K562 (cell line): ENCODE measurements at regions not wholly inside any gene's neighbourhood (a gene's known extent, or its start where the extent isn't known, plus 50 kb on each side); places are given as distances from the start of the nearest gene placed in this dataset.

Experiments used
- ATAC-seq: fragments of 200-7000 bp; cut with Tn5 transposase; 3 replicates; pipeline ENCODE4 v1.9.1; 2020; ENCODE audit warnings: moderate library complexity
- BruUV-seq: library from RNA; stranded (reverse); fragments of 400-500 nt; replicated peaks from 2 replicates; lab custom pipeline; 2021; lab: Mats Ljungman, UMichigan
- CTCF ChIA-PET: fragments of 300-600 bp; formaldehyde crosslinking; extraction: SDS; loops from one replicate; lab custom pipeline; 2021; ENCODE audit warnings: low intra/inter-chr PET ratio; lab: Yijun Ruan, JAX
- POLR2A ChIA-PET: fragments of 300-600, 350-650 bp; sonication (Branson Sonifier 250); formaldehyde crosslinking; extraction: SDS; loops from one replicate; lab custom pipeline; 2021; ENCODE audit warnings: antibody characterized with exemption, inconsistent platforms; lab: Yijun Ruan, JAX
- DNase-seq, 4 experiments: peaks; one replicate each; pipeline versions ENCODE4 v3.0.0 to v3.0.0-alpha.2; 2011 to 2018; ENCODE audit warnings: low spot score in 3 of 4, mixed read lengths in 3 of 4; ENCODE audit errors: extremely low read depth in 1 of 4
- FAIRE-seq: peaks from 2 replicates; lab custom pipeline; 2011; peaks lifted over from hg19 to GRCh38; lab: Jason Lieb, UNC
- H2AFZ ChIP-seq: 2 replicates; pipeline ENCODE4 v1.6.0; 2011; ENCODE audit warnings: low read depth, low read length, control low read depth, inconsistent platforms
- H3K27ac ChIP-seq: fragments of 200-600 bp; 3 replicates; pipeline ENCODE4 v1.8.0; 2011; ENCODE audit warnings: low read depth, mild to moderate bottlenecking, control low read depth, inconsistent platforms, low read length, moderate library complexity, mixed read lengths; ENCODE audit errors: extremely low read depth
- H3K27me3 ChIP-seq, 2 experiments: fragments of 300-600 bp in 1 of 2; 2 replicates in 1 of 2; 3 replicates in 1 of 2; pipeline versions ENCODE4 v1.6.0 to v1.8.0; 2011; ENCODE audit warnings: inconsistent platforms in 2 of 2, low read length in 2 of 2, mild to moderate bottlenecking in 1 of 2, mixed read lengths in 1 of 2, moderate library complexity in 1 of 2; ENCODE audit not compliant: control insufficient read depth in 2 of 2, insufficient read depth in 2 of 2
- H3K36me3 ChIP-seq: fragments of 300-600 bp; 3 replicates; pipeline ENCODE4 v1.8.0; 2011; ENCODE audit warnings: mild to moderate bottlenecking, low read length, inconsistent platforms; ENCODE audit not compliant: control insufficient read depth, insufficient read depth
- H3K4me1 ChIP-seq, 2 experiments: fragments of 200-600 bp in 1 of 2; replicated peaks in 1 of 2; 2 replicates in 1 of 2; 3 replicates in 1 of 2; pipeline versions ENCODE4 v1.5.1 to v1.8.0; 2011; ENCODE audit warnings: inconsistent platforms in 2 of 2, low read length in 2 of 2, mild to moderate bottlenecking in 1 of 2, mixed read lengths in 1 of 2, moderate library complexity in 1 of 2; ENCODE audit not compliant: control insufficient read depth in 2 of 2, insufficient read depth in 2 of 2
- H3K4me2 ChIP-seq: 2 replicates; pipeline ENCODE4 v1.6.1; 2011; ENCODE audit warnings: low read length, control low read depth, inconsistent platforms, mixed read lengths; ENCODE audit not compliant: insufficient read depth
- H3K4me3 ChIP-seq: fragments of 200-600 bp; sonication (generic), shearing (Covaris generic); 2 replicates; pipeline ENCODE4 v1.5.1; 2016; ENCODE audit warnings: control low read depth, inconsistent platforms
- H3K79me2 ChIP-seq: fragments of 200-600 bp; 3 replicates; pipeline ENCODE4 v1.8.0; 2011; ENCODE audit warnings: low read length, inconsistent platforms; ENCODE audit not compliant: control insufficient read depth, insufficient read depth
- H3K9ac ChIP-seq, 2 experiments: 2 replicates each; pipeline versions ENCODE4 v1.6.0 to v1.6.1; 2011; ENCODE audit warnings: low read depth in 2 of 2, low read length in 2 of 2, control low read depth in 1 of 2, inconsistent platforms in 1 of 2, mild to moderate bottlenecking in 1 of 2, mixed read lengths in 1 of 2; ENCODE audit not compliant: insufficient read depth in 1 of 2
- H3K9me1 ChIP-seq: one replicate; pipeline ENCODE4 v1.6.0; 2011; ENCODE audit warnings: inconsistent platforms, mild to moderate bottlenecking, low read length, moderate library complexity; ENCODE audit not compliant: control insufficient read depth, insufficient read depth
- H3K9me3 ChIP-seq: replicated peaks from 2 replicates; pipeline ENCODE4 v1.5.1; 2011; ENCODE audit warnings: low read depth, low read length, inconsistent platforms; ENCODE audit not compliant: control insufficient read depth, insufficient read depth
- H4K20me1 ChIP-seq: replicated peaks from 2 replicates; pipeline ENCODE4 v1.6.1; 2011; ENCODE audit warnings: low read length, inconsistent platforms, mixed read lengths; ENCODE audit not compliant: control insufficient read depth, insufficient read depth
- BCL6 ChIP-seq: fragments of 250-450 bp; sonication (Bioruptor Pico); IDR thresholded peaks from 2 replicates; pipeline ENCODE4 v1.4.0; 2020
- FOXP1 ChIP-seq: sonication (generic); formaldehyde crosslinking; IDR thresholded peaks from 2 replicates; pipeline ENCODE4 v1.8.0; 2022; ENCODE audit warnings: mild to moderate bottlenecking, missing genetic modification reagents
- GTF2E2 ChIP-seq: fragments of 200-800 bp; sonication (Bioruptor generic); IDR thresholded peaks from 2 replicates; pipeline ENCODE4 v1.6.1; 2016; ENCODE audit warnings: missing genetic modification characterization, missing compliant biosample characterization
- HNRNPUL1 ChIP-seq: fragments of 200-400 bp; formaldehyde crosslinking; IDR thresholded peaks from 2 replicates; pipeline ENCODE4 v1.6.1; 2017; ENCODE audit warnings: low read length
- IFI16 ChIP-seq: fragments of 250-450 bp; sonication (Bioruptor Pico); IDR thresholded peaks from 2 replicates; pipeline ENCODE4 v2.1.2; 2022; ENCODE audit warnings: mild to moderate bottlenecking, inconsistent platforms
- POLR2A ChIP-seq: fragments of 450-650 bp; conservative IDR thresholded peaks from 2 replicates; pipeline ENCODE4 v1.6.1; 2016
- RBFOX2 ChIP-seq: fragments of 200-400 bp; formaldehyde crosslinking; IDR thresholded peaks from 2 replicates; pipeline ENCODE4 v1.6.1; 2017; ENCODE audit warnings: low read depth, mild to moderate bottlenecking, low read length, moderate library complexity
- USF2 ChIP-seq: sonication (generic); formaldehyde crosslinking; IDR thresholded peaks from 2 replicates; pipeline ENCODE4 v1.5.0; 2020; ENCODE audit warnings: missing genetic modification reagents
- ZNF766 ChIP-seq: fragments of 200-800 bp; sonication (Bioruptor generic); conservative IDR thresholded peaks from 2 replicates; pipeline ENCODE4 v1.6.1; 2016; ENCODE audit warnings: missing genetic modification characterization, missing compliant biosample characterization
- ZNF79 ChIP-seq: fragments of 250-450 bp; sonication (Bioruptor Pico); IDR thresholded peaks from 2 replicates; pipeline ENCODE4 v1.4.0; 2020; ENCODE audit warnings: low read depth, mild to moderate bottlenecking, moderate library complexity
- WGBS: fragments of 100-300 bp; shearing (Covaris generic); methylation state at CpG from one replicate; pipeline ENCODE4 v1.1.6; 2016; ENCODE audit warnings: low coverage, mixed read lengths; ENCODE audit not compliant: insufficient coverage; ENCODE audit errors: missing lambda C conversion rate; 5-methylcytosine and 5-hydroxymethylcytosine counted together
- in situ Hi-C: fragments of 300-500 bp; cut with MboI; formaldehyde crosslinking; loops from 4 replicates; pipeline ENCODE4 v1.15.0; 2018; ENCODE audit warnings: inconsistent platforms, mixed read lengths
- intact Hi-C: fragments of 100-400 bp; cut with micrococcal nuclease; formaldehyde crosslinking; loops from 2 replicates; pipeline ENCODE4 v1.14.2; 2022

- H2AFZ ChIP-seq, result no peak overlapping the region
- H3K27me3 ChIP-seq, result no peaks in the 10 kb centered on the region
- H3K36me3 ChIP-seq, result no peaks in the 10 kb centered on the region
- 0% methylated on average over 8 of the region's 8 CpGs for WGBS
- H3K9ac ChIP-seq, result no peak overlapping the region
- H3K4me1 ChIP-seq, result no peaks in the 10 kb centered on the region
- no peaks in the 10 kb centered on the region for H3K79me2 ChIP-seq
- no peaks in the 10 kb centered on the region for H4K20me1 ChIP-seq
- H3K4me2 ChIP-seq, result no peak overlapping the region
- no peak overlapping the region for H3K27ac ChIP-seq
- in situ Hi-C loops (no loop called here), intact Hi-C loops (no loop called here)
- no peak for DNase-seq
- no peaks in the 10 kb centered on the region for H3K9me1 ChIP-seq
- H3K4me3 ChIP-seq, result no peak overlapping the region
- H3K9me3 ChIP-seq, result no peaks in the 10 kb centered on the region
- no peak for FAIRE-seq
- ChIA-PET CTCF (no interaction called here), POLR2A (no interaction called here)
- TF ChIP-seq ZNF79 (CRISPR knock-in tag) (no peak), USF2 (CRISPR knock-in tag) (no peak), RBFOX2 (no peak), GTF2E2 (tag) (no peak), HNRNPUL1 (no peak), POLR2A (no peak), FOXP1 (no peak), ZNF766 (CRISPR knock-in tag) (no peak), BCL6 (CRISPR knock-in tag) (no peak), IFI16 (no peak)
- ATAC-seq, result no peak
- no TSS peak for BruUV-seq
Observed at GRCh38 chr15:59953392-59953883, 50.7 kb upstream of the FOXB1 start.
